Activated CD4-positive, alpha-beta T cell treated with anti-CD3 and anti-CD28 coated beads for 4 hours (primary cell): ENCODE measurements at regions not wholly inside any gene's neighbourhood (a gene's known extent, or its start where the extent isn't known, plus 50 kb on each side); places are given as distances from the start of the nearest gene placed in this dataset.

ENCODE experiments used
- DNase-seq, 2 donors: peaks; one replicate each; pipeline ENCODE4 v3.0.0-alpha.2; 2020

DNA sequence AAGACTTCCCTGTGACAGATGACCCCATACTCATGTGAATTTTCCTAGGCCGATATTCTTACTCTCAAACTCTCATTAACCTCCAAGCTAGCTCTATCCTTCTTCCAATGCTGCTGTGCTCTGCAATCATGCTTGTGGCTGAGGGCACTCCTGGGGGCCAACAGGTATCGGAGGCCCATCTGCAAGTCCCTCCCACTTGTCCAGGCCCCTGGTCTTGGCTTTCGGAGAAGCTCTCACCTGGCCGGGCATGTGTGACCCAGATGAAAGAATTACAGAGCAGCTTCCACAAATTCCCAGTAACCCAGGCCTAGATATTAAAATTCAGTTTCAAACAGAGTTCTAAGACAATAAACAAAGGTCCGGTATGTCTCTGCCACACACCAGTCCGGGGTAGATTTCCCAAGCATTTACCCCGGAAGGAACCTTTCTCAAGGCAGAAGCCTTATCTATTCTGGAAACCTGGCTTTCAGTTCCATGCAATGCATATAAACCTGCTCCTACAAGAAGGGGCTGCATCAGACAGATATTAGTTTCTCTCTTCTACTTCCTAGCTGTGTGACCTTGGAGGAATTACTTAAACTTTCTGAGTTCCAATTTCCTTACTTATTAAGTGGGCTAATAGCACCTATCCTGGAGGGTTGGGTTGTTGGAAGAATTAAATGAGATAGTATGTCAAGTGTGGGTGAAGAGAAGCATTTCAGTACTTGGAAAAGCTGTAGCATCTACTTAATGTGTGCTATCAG is 270.8 kb downstream of the PTTG2 start:
- no peak for DNase-seq

DNA sequence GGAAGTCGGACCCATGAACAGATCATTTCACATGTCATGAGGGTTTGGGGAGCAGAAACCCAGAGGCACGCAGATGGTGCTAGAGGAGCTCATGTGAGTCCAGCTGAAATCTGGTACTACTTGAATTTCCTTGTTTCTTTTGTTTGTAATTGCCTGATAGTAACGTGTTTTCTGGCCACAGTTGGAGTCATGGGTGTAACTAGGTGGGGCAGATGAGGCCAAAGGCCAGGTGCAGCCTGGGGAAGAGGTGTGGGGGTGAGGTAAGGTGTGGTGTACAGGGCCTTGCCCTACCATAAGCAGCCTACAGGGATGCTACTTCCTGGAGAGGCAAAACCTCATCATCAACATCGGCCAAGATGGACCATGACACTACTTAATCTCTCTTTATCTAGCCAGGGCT is 271.4 kb downstream of the PTTG2 start:
- DNase-seq: no peak

GRCh38 chr4:38232741-38233140 is 272.5 kb downstream of the PTTG2 start:
- DNase-seq: no peak

DNA sequence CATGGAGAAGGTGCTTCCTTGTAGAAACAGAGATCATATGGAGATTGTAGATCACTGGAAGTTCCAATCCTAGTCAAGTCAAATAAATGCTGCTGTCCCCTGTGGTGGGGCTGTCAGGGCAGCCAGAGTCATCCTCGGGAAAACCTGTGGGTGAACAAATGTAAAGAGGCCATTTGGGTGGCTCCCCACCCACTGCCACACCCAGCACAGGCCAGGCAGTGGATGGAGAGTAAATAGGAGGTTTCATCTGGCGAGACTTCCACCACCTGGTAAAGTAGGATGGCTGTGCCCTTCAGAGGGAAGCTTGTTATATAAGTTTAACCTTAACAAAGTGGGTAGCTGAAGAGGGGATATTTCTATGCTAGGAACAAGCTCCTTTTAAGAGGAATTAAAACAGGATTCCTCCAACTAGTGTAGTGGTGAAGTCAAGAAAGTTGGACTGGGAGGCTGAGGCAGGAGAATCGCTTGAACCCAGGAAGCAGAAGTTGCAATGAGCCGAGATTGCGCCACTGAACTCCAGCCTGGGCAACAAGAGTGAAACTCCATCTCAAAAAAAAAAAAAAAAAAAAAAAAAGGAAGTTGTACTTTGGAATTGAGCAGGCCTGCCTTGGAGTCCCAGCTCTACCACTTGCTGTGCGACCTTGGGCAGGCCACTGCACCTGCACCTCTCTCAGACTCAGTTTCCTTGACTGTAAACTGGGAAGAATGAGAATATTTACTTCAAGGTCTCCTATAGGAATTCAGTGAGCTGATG is 273.7 kb downstream of the PTTG2 start:
- no peak for DNase-seq

DNA sequence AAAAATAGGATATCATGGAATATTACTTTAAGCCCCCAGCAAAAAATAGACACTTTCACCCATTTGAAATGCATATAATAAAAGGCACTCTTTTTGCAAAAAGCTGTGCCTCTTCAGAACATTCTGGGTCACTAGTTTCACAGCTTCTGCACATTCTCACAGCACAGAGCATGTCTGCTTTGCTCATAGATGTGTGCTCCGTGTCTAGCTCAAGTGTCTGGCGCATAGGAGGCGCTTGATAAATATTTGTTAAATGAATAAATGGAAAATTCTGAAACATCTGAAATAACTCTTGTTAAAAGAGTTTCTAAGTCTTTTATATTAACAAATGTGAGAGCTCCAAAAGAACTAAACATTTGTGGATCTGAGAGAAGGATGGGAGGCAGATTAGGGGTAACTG is 275.2 kb downstream of the PTTG2 start:
- no peak for DNase-seq

- no peak for DNase-seq
Measured at GRCh38 chr4:38236003-38236402, 275.8 kb downstream of the PTTG2 start.

- no peak for DNase-seq
Measured at GRCh38 chr4:38236503-38236902, 276.3 kb downstream of the PTTG2 start.

GRCh38 chr4:38237139-38237538 is 276.9 kb downstream of the PTTG2 start:
- DNase-seq: no peak

DNA sequence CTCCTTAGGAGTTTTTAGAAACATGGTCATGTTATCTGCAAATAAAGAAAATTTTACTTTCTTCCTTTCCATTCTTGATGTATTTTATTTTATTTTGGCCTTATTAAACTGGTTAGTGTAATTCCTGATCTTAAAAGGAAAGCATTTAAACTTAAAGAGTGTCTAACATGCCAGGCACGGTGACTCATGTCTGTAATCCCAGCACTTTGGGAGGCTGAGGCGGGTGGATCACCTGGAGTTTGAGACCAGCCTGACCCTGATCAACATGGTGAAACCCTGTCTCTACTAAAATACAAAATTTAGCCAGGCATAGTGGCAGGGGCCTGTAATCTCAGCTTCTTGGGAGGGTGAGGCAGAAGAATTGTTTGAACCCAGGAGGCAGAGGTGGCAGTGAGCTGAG is 281.3 kb downstream of the PTTG2 start:
- DNase-seq: no peak

GRCh38 chr4:38242101-38242500 is 281.9 kb downstream of the PTTG2 start:
- no peak for DNase-seq

DNA sequence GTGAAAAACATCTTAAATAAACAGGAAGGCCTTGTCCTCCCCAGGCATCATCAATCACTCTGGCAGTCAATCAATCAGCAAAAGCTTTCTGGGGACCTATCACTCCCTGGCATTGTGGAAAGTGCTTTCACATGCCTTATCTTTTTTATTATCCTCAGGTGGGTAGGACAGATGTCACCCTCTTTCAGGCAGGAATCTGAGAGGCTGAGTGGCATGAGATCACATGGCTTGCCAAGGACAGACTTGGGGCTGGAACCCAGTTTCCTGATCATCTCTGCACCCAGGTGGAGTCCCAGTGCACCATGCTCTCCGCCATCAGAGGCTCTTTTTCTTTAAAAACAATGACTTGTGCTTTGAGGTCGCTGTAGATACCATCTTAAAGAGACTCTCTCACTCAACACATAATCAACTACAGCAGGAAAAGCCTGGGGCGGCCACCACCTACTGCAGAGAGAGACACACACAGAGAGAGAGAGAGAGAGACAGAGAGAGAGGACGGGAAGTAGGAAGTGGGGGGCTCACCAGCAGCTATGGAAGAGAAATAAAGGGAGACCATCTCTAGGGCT is 282.7 kb downstream of the PTTG2 start:
- no peak for DNase-seq

DNA sequence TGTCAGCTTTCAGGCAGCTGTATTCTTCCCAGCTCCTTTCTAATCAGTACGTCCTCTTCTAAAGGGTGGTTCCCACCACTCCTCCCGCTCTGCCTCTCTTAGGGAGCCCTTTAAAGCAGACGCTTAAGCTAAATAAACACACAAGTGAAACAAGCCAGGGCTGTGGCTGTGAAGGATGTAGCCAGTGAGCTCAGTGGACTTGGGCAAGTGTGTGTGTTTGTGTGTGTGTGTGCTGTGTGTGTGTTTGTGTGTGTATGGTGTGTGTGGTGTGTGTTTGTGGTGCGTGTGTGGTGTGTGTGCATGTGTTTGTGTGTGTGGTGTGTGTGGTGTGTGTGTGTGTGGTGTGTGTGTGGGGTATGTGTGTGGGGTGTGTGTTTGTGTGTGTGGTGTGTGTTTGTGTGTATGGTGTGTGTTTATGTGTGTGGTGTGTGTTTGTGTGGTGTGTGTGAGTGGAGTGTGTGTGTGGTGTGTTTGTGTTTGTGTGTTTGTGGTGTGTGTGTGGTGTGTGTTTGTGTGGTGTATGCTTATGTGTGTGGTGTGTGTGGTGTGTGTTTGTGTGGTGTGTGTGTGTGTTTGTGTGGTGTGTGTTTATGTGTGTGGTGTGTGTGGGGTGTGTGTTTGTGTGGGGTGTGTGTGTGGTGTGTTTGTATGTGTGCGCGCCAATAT is 283.3 kb downstream of the PTTG2 start:
- DNase-seq: no peak

GRCh38 chr4:38254825-38255224 is 294.6 kb downstream of the PTTG2 start:
- no peak for DNase-seq

DNA sequence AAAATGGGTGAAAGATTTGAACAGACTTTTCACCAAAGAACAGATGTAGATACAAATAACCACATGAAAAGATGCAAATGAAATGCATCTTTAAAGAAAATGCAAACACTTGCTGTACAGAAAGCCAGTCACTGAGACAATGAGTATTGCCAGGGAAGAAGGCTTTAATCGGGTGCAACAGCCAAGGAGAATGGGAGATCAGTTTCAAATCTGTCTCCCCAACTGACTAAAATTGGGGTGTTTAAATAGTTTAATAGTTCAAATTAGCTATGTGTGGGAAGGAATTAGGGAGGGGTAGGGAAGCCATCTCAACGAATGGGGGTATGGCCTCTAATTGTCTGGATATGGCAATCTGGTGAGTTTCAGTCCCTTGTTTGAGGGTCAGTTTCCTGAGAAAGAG is 295.4 kb downstream of the PTTG2 start:
- DNase-seq: no peak

- DNase-seq: no peak
Measured at GRCh38 chr4:38266616-38267015, 306.4 kb downstream of the PTTG2 start.

DNA sequence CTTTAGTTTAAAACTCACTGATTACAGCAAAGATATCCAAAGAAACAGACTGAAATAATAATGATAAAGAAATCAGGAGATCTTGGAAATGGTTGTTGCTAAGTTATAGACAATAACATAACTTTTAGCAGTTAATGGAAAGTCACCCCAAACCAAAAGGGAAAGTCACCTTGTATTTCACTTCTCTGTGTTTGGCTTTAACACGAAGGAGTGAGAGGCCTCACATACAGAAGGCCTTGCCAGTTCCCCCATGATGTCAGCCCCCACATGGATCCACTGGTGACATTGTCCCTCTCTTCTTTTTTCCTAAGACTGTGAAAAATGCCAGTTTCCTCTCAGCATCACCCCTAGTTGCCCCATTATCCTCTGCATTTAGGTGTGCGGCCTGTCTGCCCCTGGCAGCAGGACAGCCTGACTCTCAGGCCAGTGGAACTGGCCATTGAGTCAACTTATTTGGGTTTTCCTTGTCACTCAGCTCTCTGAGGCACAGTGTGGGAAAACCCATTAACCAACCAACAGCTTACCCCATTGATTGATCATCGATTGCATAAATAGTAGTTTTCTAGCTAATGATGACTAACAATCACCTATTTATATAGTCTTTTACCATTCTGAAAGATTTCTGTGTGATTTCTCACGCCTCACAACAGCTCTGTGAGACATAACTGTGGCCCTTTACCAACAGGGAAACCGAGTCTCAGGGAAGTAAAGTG is 308.1 kb downstream of the PTTG2 start:
- no peak for DNase-seq

GRCh38 chr4:38268837-38269236 is 308.6 kb downstream of the PTTG2 start:
- DNase-seq: no peak

DNA sequence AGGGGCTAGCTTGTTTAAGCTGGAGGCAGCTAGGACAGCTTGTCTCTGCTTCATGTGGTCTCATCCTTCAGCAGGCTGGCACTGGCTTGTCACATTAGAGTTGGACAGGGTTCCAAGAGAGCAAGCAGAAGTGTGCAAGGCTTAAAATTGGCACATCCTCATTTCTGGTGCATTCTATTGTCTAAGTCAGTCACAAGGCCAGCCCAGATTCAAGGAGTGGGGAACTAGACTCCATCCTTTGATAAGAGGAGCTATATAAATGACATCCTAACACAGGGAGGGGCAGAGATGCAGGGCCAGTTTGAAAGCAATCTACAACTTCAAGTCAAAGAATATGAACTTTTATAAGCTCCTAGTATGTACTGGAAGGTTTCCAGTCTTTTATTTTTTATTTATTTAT is 313.2 kb downstream of the PTTG2 start:
- DNase-seq: no peak

DNA sequence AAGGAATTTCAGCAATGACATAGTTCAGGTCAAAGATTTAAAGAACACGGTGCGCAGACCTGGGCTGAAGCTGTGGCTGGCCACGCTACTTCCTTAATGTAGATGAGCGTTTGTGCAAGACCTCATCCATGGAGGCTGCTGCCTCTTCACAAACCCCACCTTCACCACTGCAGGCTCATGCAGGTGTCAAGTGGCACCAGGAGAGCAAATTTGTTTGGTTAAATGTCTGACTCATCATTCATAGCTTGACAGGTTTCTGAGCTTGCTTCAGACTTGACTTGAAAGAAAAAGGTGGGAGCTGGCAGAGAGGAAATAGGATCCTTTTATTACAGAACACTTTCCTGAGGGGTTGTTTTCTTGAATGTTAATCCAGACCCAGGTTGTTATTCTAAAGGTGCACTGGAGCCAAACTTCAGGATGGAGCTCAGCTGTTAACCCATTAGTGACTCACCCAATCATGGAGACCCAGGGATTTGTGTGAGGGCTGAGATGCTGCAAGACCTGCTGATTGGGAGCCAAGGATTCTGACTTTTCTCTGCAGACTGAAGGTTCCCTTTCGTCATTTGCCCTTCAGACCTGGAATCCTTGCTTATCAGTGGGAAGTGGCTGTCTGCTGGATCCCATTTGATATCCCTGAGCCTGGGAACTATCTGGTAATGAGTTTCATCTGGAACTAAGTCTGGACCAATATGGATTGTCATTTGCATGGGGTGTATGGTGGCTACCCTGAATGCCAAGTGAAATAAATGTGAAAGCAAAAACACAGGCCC is 315.3 kb downstream of the PTTG2 start:
- DNase-seq: no peak

DNA sequence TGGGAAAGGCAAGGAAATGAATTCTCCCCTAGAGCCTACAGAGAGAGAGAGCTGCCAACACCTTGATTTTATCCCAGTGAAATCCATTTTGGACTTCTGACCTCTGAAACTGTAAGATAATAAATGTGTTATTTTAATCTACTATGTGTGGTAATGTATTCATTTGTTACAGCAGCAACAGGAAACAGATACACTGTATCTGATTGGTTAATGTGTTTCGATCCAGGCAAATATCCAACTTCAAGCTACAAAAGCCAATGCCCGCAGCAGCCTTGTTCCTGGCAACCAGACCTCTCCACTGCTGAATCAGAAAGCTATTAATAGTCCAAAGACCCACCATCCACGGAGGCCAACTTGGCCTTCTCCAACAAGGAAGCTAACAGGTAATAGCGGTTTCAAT is 318.1 kb downstream of the PTTG2 start:
- DNase-seq: no peak

- no peak for DNase-seq
Measured at GRCh38 chr4:38279077-38279476, 318.9 kb downstream of the PTTG2 start.

- no peak for DNase-seq
Measured at GRCh38 chr4:38279650-38280322, 319.6 kb downstream of the PTTG2 start.
